Fibroblast of lung (primary cell): ENCODE measurements at regions not wholly inside any gene's neighbourhood (a gene's known extent, or its start where the extent isn't known, plus 50 kb on each side); places are given as distances from the start of the nearest gene placed in this dataset.
"Not testable (repeated sequence)": the region's sequence is repeated elsewhere in the genome, so short reads cannot be mapped to it uniquely, and the experiment has no call there.

Source experiments
- CTCF ChIP-seq, 2 donors: IDR thresholded peaks in 1 of 2; conservative IDR thresholded peaks in 1 of 2; 1 replicate in 1 of 2; 2 replicates in 1 of 2; pipeline ENCODE4 v1.5.1; 2011 to 2012; ENCODE audit warnings: low read length in 2 of 2, control low read depth in 1 of 2, inconsistent platforms in 1 of 2, low read depth in 1 of 2, mild to moderate bottlenecking in 1 of 2
- EZH2 ChIP-seq: IDR thresholded peaks from 2 replicates; pipeline ENCODE4 v1.5.1; 2012; ENCODE audit warnings: low read length, control low read depth, mild to moderate bottlenecking; ENCODE audit errors: missing control alignments

- TF ChIP-seq CTCF (conservative IDR thresholded peaks at IDR 0.05 in 1 of 2, IDR thresholded peaks at IDR 0.05 in 1 of 2; ENCODE audit: low read depth in 1 of 2, low read length in 2 of 2); EZH2: not testable (repeated sequence)
Observed at GRCh38 chr2:87909042-87909441, 83.4 kb upstream of the RGPD2 start.
